ENCODE measurements at regions not wholly inside any gene's neighbourhood (a gene's known extent, or its start where the extent isn't known, plus 50 kb on each side); places are given as distances from the start of the nearest gene placed in this dataset.

DNA sequence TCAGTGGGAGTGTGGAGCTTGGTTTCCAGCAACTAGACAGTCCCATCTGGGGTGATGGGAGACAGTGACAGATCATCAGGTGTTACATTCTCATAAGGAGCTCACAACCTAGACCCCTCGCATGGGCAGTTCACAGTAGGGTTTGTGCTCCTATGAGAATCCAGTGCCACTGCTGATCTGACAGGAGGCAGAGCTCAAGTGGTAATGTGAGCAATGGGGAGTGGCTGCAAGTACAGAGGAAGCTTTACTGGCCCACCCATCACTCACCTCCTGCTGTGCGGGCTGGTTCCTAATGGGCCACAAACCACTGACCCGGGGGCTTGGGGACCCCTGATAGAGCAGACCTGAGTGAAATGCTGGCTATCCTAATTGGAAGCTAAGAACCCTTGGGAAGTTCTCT, 242.8 kb downstream of the BAMBI start:
- no peaks in the 10 kb centered on the region for H3K79me2 ChIP-seq (ENCODE audit: low read depth)
- H3K4me3 ChIP-seq, result no peak overlapping the region
- Mint-ChIP-seq H3K27me3 (ENCODE audit: insufficient read depth, low read depth) (peaks cover 4% of the 10 kb centered on the region), H3K4me3 (no peak overlapping the region), H3K36me3 (no peaks in the 10 kb centered on the region), H3K4me1 (no peaks in the 10 kb centered on the region), H3K9me3 (peaks cover 10% of the 10 kb centered on the region), H3K27ac (no peak overlapping the region)
- no peak for DNase-seq (ENCODE audit: low spot score)
- H3K27ac ChIP-seq, result no peak overlapping the region
- peaks cover 12% of the 10 kb centered on the region for H3K27me3 ChIP-seq
- no peak overlapping the region for H2AFZ ChIP-seq (replicated peaks)
- H3K4me2 ChIP-seq, result no peak overlapping the region
- H4K20me1 ChIP-seq (ENCODE audit: low read depth), result no peaks in the 10 kb centered on the region
- H3F3A ChIP-seq (ENCODE audit: low read depth), result no peaks in the 10 kb centered on the region
- no peaks in the 10 kb centered on the region for H3K9me3 ChIP-seq (ENCODE audit: low read depth)
- H3K9ac ChIP-seq, result no peak overlapping the region
- H3K36me3 ChIP-seq, result no peaks in the 10 kb centered on the region
- H3K4me1 ChIP-seq, result no peaks in the 10 kb centered on the region
- TF ChIP-seq EZH2 (IDR thresholded peaks at IDR 0.05) (no peak), EZH2phosphoT487 (IDR thresholded peaks at IDR 0.05) (no peak)
- TF ChIP-seq, protein P1, sequence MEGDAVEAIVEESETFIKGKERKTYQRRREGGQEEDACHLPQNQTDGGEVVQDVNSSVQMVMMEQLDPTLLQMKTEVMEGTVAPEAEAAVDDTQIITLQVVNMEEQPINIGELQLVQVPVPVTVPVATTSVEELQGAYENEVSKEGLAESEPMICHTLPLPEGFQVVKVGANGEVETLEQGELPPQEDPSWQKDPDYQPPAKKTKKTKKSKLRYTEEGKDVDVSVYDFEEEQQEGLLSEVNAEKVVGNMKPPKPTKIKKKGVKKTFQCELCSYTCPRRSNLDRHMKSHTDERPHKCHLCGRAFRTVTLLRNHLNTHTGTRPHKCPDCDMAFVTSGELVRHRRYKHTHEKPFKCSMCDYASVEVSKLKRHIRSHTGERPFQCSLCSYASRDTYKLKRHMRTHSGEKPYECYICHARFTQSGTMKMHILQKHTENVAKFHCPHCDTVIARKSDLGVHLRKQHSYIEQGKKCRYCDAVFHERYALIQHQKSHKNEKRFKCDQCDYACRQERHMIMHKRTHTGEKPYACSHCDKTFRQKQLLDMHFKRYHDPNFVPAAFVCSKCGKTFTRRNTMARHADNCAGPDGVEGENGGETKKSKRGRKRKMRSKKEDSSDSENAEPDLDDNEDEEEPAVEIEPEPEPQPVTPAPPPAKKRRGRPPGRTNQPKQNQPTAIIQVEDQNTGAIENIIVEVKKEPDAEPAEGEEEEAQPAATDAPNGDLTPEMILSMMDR (IDR thresholded peaks at IDR 0.05), result no peak

DNA sequence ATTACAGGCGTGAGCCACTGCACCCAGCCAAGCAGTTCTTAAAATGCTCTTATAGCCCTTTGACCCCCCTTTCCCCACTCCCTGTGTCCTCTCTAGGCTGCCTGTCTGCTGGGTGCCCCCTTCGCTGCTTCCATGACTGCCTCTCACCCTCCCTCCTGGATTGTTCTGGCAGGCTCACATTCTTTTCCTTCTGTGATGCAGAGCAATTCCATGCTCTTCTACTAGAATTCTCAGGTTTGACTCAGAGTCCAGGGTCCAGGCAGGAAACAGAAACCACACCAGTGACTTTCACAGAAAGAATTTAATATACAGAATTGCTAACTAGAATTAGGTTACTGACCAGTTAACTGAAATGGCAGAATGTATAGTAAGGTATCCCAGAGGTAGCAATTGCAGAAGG, 244.8 kb downstream of the BAMBI start:
- Histone ChIP-seq H3K4me2 (no peak overlapping the region), H3K9ac (no peak overlapping the region), H3K27me3 (peaks cover 20% of the 10 kb centered on the region), H3K4me1 (no peaks in the 10 kb centered on the region), H2AFZ (replicated peaks) (no peak overlapping the region), H3K79me2 (ENCODE audit: low read depth) (no peaks in the 10 kb centered on the region), H3K27ac (no peak overlapping the region), H3K36me3 (no peaks in the 10 kb centered on the region), H4K20me1 (ENCODE audit: low read depth) (no peaks in the 10 kb centered on the region), H3F3A (ENCODE audit: low read depth) (no peaks in the 10 kb centered on the region), H3K4me3 (no peak overlapping the region), H3K9me3 (ENCODE audit: low read depth) (no peaks in the 10 kb centered on the region)
- Mint-ChIP-seq H3K9me3 (peaks cover 10% of the 10 kb centered on the region), H3K27me3 (ENCODE audit: insufficient read depth, low read depth) (peaks cover 2% of the 10 kb centered on the region), H3K4me3 (no peak overlapping the region), H3K36me3 (no peaks in the 10 kb centered on the region), H3K4me1 (no peaks in the 10 kb centered on the region), H3K27ac (no peak overlapping the region)
- TF ChIP-seq, protein P1 (IDR thresholded peaks at IDR 0.05), result no peak
- TF ChIP-seq EZH2phosphoT487 (IDR thresholded peaks at IDR 0.05), result no peak
- TF ChIP-seq EZH2 (IDR thresholded peaks at IDR 0.05), result no peak
- no peak for DNase-seq (ENCODE audit: low spot score)

DNA sequence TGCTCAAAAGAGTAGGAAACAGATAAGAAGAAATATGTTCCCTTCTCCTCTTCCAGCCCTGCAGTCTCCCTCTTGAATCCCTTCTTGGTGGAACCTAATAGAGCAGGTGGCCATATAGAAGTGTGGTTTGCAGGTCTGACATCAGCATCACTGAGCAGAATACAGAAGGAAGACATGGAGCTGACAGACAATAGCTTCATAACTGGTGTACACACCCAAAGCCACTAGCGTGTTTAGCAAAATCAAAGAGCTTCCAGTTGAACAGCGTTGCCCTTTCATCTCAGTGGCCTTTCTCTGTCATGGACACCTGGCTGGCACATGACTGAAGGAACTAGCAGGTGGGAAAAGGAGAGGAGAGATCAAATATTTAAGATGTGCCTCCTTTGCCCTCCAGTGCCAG, 245.5 kb downstream of the BAMBI start:
- Histone ChIP-seq H4K20me1 (ENCODE audit: low read depth) (no peaks in the 10 kb centered on the region), H3K36me3 (no peaks in the 10 kb centered on the region), H3K27ac (no peak overlapping the region), H3K4me3 (no peak overlapping the region), H3K4me2 (no peak overlapping the region), H3F3A (ENCODE audit: low read depth) (no peaks in the 10 kb centered on the region), H2AFZ (replicated peaks) (no peak overlapping the region), H3K79me2 (ENCODE audit: low read depth) (no peaks in the 10 kb centered on the region), H3K9me3 (ENCODE audit: low read depth) (no peaks in the 10 kb centered on the region), H3K4me1 (peaks cover 4% of the 10 kb centered on the region), H3K9ac (no peak overlapping the region), H3K27me3 (peaks cover 20% of the 10 kb centered on the region)
- no peak for DNase-seq (ENCODE audit: low spot score)
- H3K4me3 Mint-ChIP-seq, result no peak overlapping the region
- peaks cover 4% of the 10 kb centered on the region for H3K4me1 Mint-ChIP-seq
- no peak overlapping the region for H3K27ac Mint-ChIP-seq
- H3K36me3 Mint-ChIP-seq, result no peaks in the 10 kb centered on the region
- H3K27me3 Mint-ChIP-seq (ENCODE audit: insufficient read depth, low read depth), result peaks cover 5% of the 10 kb centered on the region
- TF ChIP-seq EZH2phosphoT487 (IDR thresholded peaks at IDR 0.05) (no peak), EZH2 (IDR thresholded peaks at IDR 0.05) (no peak)
- TF ChIP-seq, protein P1 (IDR thresholded peaks at IDR 0.05), result no peak
- peaks cover 10% of the 10 kb centered on the region for H3K9me3 Mint-ChIP-seq

Data from neural progenitor cell (in vitro differentiated cells).